ENCODE measurements at regions not wholly inside any gene's neighbourhood (a gene's known extent, or its start where the extent isn't known, plus 50 kb on each side); places are given as distances from the start of the nearest gene placed in this dataset.

DNA sequence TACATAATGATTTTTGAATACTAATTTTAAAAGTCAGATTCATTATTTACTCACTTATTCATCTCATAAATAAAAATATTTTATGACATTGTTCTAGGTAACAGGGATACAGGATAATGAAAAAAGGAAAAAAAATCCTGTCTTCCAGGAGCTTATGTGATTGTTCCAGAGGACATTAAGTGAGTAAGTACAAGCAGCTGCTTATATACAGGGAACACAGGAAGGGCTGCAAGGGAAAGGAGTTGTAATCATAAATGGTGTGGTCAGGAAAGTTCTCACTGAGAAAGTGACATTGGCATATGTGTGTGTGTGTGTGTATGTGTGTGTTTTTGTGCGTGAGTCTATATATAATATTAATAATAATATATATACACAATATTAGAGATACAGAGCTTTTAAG, 121.8 kb downstream of the HAO1 start:
- no peak for DNase-seq

DNA sequence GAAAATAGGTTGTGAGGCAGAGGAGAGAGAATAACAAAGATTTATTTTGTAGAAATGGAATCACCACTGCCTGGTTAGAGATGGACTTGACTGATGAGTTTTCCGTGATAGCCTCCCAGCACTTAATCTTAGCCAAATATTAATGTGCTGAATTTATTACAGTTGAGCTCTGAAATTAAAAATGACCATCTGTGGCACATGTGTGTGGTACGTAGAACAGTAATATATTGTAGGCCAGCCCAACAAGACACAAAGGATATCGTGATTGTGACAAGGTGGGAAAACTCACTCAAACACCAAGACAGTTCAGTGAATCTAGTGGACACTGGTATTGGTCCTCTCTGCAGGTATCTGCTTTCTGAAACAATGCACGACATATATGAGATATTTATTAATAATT, 119.4 kb downstream of the HAO1 start:
- peak in 1 of 3 donors; percentile 13 for DNase-seq

DNA sequence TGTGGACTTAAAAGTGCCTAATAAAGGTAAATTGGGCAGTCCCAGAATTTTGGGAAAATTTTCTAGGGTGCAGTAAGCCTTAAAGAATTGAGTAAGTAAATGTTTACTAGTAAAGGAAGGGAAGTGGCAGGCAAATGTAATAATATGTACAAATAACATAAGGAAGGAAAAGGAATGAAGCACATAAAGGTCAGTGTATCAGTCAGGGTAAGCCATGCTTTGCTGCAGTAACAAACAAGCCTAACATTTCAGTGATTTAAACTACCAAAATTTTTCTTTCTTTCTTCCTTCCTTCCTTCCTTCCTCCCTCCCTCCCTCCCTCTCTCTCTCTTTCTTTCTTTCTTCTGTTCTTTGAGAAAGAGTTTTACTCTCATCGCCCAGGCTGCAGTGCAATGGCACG, 117.5 kb downstream of the HAO1 start:
- DNase-seq: no peak

DNA sequence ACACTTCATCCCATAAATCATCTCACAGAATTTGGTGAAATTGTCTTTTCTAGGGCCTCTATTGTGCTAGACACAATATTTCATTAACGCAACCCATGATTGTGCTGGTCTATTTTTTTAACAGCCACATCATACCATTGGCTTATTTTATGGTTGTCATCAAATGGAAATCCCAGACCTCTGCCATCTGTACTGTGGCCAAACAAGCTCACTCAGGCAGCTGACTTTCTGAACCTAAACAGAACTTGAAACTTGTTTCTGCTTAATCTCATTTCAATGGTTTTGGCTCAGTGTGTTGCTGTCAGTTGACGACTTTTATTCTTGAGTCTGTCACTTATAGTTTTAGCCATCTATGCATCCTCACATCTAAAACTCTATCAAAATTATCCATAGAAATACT, 111.8 kb downstream of the HAO1 start:
- no peak for DNase-seq

DNA sequence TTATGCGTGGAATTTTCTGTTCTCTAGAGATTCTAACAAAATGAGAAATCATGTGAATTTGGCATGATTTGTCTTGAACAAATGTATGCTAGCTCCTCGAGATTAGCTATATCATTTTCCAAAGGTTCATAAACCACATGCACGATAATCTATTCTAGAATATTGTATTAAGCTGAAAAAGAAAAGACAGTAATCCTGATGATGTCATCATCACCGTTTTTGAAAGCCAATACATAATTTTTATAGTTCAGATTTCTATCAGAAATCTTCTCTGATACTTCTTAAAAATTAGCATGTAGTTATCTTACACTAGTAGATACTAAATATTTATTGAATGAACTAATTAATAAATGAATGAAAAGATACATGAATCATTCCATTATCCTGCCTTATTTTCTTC, 111.2 kb downstream of the HAO1 start:
- no peak for DNase-seq

DNA sequence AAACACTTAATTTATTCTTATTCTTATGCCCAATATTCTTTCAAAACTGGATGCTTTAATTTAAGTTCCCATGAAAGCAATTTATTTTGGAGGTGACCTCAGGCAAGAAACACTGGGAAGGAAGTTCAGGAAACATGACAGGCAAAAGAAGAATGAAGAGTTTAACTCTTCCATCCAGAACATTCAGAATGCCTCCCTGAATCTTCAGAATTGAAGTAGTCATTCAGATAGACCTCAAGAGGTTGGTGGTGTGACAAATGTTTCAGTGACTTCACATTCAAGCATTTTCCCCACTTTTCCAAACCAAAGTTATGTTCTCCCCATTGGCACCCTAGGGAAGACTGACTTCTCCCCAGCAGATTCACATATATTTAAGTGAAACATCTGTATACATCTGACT, 110.5 kb downstream of the HAO1 start:
- DNase-seq: no peak

Measured in suppressor macrophage treated with lipopolysaccharide for 1 hour (primary cell).